Spleen (tissue), 7 donors: ENCODE measurements at regions not wholly inside any gene's neighbourhood (a gene's known extent, or its start where the extent isn't known, plus 50 kb on each side); places are given as distances from the start of the nearest gene placed in this dataset.

Experiments used
- POLR2A ChIP-seq, 3 donors: fragments of 450-650 bp; IDR thresholded peaks; one replicate each; pipeline ENCODE4 v1.5.1; 2017; ENCODE audit warnings: antibody characterized with exemption in 3 of 3, mild to moderate bottlenecking in 1 of 3
- POLR2AphosphoS5 ChIP-seq, 3 donors: sonication (generic); formaldehyde crosslinking; IDR thresholded peaks; one replicate each; pipeline ENCODE4 v1.5.1; 2017; ENCODE audit warnings: antibody characterized with exemption in 3 of 3
- TF ChIP-seq, protein P1 (sequence below), 11 experiments: fragments of 200-600 bp in 7 of 11; fragments of 450-650 bp in 4 of 11; sonication (generic) in 4 of 11; IDR thresholded peaks in 8 of 11; conservative IDR thresholded peaks in 3 of 11; 1 replicate in 7 of 11; 2 replicates in 4 of 11; pipeline versions ENCODE4 v1.4.0 to v1.8.0; 2016 to 2021; ENCODE audit warnings: antibody characterized with exemption in 11 of 11, inconsistent platforms in 4 of 11, mild to moderate bottlenecking in 1 of 11
- donor health status: DM: no; HTN: no; CAD: no; lungs with moderate emphysema.
- donor health status: DM: no; HTN: no; CAD: no.
- donor health status: DM: no; HTN: no; CAD: no.

GRCh38 chr5:83406906-83407305 lies 64.6 kb upstream of the VCAN start:
- TF ChIP-seq POLR2A (IDR thresholded peaks at IDR 0.05) (no peak), POLR2AphosphoS5 (IDR thresholded peaks at IDR 0.05) (no peak)
- TF ChIP-seq, protein P1, sequence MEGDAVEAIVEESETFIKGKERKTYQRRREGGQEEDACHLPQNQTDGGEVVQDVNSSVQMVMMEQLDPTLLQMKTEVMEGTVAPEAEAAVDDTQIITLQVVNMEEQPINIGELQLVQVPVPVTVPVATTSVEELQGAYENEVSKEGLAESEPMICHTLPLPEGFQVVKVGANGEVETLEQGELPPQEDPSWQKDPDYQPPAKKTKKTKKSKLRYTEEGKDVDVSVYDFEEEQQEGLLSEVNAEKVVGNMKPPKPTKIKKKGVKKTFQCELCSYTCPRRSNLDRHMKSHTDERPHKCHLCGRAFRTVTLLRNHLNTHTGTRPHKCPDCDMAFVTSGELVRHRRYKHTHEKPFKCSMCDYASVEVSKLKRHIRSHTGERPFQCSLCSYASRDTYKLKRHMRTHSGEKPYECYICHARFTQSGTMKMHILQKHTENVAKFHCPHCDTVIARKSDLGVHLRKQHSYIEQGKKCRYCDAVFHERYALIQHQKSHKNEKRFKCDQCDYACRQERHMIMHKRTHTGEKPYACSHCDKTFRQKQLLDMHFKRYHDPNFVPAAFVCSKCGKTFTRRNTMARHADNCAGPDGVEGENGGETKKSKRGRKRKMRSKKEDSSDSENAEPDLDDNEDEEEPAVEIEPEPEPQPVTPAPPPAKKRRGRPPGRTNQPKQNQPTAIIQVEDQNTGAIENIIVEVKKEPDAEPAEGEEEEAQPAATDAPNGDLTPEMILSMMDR (IDR thresholded peaks at IDR 0.05 in 8 of 11, conservative IDR thresholded peaks at IDR 0.05 in 3 of 11), result no peak
